ENCODE measurements at regions not wholly inside any gene's neighbourhood (a gene's known extent, or its start where the extent isn't known, plus 50 kb on each side); places are given as distances from the start of the nearest gene placed in this dataset.

DNA sequence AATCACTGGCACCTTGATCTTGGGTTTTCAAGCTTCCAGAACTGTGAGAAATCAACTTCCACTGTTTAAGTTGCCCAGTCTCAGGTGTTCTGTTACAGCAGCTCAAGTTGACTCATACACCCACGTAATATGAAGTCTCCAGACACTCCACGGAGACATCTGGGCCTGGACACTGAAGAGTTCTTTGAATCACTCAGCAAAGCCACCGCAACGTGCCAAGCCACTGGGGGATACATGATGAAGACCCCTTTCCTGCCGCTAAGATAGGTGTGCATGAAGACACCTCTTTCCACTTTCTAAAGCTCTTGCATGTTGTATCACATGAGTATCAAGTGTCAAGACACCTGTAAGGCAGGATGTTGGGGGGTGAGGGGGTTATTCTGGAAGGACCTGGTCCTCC lies 311.7 kb upstream of the RTL1 start:
- TF ChIP-seq EZH2 (IDR thresholded peaks at IDR 0.05; ENCODE audit: insufficient read depth, poor library complexity, severe bottlenecking) (no peak), EZH2phosphoT487 (IDR thresholded peaks at IDR 0.05; ENCODE audit: insufficient read depth, low read depth) (no peak)
